ENCODE measurements at regions not wholly inside any gene's neighbourhood (a gene's known extent, or its start where the extent isn't known, plus 50 kb on each side); places are given as distances from the start of the nearest gene placed in this dataset.

DNA sequence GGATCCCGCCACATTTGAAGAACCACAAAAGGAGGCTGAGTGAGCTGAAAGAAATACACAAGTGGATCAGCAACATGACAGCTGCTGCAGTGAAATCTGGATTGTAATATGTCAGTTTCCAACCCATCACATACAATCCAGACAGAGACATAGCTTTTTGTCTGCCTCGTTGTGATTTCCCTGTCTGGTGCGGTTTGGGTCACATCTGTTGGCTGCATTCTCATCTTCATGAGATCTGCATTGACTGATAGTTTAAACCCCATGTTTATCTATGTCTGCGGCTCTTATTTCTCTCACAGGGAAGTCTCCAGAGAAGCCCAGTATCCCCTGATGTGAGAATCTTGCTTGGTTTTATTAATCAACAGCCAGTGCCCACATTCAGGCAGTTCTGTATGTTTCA is 403.1 kb upstream of the ZNF608 start:
- DNase-seq: no peak

DNA sequence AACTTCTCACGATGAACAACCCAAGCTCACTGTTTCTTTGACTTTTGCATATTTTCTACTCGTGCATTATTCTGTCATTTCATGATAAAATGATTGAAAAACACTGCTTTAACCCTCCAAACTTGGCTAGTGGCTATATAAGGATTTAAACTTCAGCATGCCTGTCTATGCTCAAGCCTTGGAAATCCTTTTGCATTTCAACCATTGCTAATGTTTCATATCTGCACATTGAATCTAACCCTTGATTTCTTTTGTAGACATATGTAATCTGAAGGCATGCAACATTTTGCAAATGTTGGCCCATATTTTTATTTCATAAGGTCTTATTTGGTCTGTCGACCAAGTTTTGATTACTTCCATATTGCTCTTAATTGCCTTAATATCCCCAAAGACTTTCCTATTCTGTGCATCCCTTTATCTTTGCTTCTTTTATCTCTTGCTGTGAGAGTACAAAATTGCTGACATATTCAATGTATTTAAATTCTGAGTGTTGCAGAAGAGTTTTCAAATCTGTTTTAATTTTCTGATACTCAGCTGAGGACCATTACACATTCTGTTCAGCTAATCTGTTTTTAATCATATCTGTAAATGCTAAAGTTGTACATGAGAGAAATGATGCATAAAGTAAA is 403.7 kb upstream of the ZNF608 start:
- DNase-seq: no peak

GRCh38 chr5:125151150-125151900 is 404.9 kb upstream of the ZNF608 start:
- no peak for DNase-seq

DNA sequence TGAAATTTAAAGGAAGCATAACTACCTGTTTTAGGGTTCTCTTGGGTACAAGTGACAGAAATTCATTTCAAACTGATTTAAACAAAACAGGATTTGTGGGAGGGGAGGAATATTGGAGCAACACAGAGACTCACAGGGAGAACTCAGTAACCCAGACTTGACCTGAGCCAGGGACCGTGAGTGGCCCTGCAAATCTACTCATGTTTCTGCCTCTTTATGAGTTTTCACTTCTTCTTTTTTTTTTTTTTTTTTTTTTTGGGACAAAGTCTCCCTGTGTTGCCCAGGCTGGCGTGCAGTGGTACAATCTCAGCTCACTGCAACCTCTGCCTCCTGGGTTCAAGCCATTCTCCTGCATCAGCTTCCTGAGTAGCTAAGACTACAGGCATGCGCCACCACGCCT is 405.6 kb upstream of the ZNF608 start:
- no peak for DNase-seq

DNA sequence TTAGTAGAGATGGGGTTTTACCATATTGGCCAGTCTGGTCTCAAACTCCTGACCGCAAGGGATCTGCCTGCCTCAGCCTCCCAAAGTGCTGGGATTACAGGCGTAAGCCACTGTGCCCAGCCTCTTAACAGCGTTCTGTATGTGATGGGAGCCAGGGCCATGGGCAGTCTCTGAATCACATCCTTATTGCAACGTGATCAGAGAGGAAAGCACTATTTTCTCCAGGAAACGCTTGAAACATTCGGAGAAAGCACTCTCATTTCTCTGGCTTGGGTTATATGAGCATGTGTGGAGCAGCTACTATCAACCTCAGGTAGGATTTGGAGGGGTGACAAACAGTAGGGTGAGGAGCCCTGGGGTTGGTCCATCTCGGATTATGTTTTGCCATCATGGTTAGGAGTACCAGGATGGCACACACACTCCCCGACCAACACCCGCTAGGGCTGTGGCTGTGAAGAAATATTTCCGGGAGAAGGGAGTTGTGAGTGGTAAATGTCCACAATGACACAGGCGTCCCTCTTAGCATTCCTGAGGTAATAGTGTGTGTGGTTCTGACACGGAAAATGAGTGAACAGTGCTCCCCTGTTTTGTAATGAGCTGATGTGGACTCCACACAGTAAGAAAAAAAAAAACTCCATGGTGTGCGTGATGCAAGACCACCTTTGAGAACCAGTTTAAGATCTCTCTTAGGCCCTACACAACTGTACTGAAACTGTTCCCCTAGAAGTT is 406.2 kb upstream of the ZNF608 start:
- DNase-seq: no peak

GRCh38 chr5:125153231-125153630 is 406.8 kb upstream of the ZNF608 start:
- no peak for DNase-seq

DNA sequence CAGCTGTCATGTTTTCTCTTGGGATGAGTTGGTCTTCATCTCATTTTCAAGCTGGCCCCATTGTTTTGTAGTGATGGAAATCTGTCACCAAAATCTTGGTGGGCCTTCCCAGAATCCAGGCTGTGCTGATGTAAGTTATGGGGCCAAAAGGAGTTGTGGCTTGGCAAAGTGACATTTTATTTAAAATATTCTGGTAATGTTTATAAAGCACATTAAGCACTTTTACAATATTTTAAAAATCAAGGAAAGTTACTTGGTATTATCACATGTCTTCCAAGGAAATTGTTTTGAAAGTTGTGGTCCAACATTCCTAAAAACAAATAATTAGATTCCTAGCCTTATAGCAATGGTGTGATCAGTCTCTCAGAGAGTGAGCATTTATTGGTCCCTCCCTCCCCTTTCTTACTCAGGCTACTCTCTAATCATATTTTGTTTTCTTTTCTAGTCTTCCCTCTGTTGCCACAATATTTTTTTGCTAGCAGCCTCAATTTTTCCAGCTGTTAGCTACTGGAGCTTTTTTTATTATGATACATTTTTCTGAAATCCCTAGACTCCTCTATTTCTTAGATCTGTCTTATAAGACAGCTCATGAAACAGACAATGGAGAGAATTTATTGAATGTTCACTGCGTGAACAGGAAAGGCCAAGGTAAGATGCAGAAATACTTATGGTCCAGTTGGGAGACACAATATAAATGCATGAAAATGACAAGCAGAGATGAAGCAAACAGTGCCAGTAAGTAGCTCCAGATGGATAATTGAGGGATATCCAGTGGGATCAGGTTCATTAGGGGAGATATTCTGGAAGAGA is 408.1 kb upstream of the ZNF608 start:
- DNase-seq: no peak

- no peak for DNase-seq
These were observed 414.5 kb upstream of the ZNF608 start for GRCh38 chr5:125160787-125161502.

GRCh38 chr5:125162714-125163113 is 416.3 kb upstream of the ZNF608 start:
- DNase-seq: no peak

DNA sequence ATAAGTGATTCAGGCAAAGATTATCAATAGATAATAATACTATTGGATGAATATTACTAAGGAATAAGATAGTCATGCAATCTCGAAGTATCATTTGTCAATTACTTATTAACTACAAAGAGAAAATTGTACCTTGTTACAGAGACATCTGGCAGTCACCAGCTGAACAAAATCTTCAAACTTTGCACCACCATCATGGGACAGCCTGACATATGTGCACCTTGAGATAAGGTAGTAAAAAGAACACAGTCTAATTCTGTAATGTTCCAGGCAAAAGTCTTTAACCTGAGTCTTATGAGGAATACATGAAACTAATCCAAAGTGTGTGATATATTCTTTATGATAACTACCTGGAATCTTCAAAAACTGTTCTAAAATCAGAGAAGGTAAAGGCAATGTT is 423.0 kb upstream of the ZNF608 start:
- no peak for DNase-seq

DNA sequence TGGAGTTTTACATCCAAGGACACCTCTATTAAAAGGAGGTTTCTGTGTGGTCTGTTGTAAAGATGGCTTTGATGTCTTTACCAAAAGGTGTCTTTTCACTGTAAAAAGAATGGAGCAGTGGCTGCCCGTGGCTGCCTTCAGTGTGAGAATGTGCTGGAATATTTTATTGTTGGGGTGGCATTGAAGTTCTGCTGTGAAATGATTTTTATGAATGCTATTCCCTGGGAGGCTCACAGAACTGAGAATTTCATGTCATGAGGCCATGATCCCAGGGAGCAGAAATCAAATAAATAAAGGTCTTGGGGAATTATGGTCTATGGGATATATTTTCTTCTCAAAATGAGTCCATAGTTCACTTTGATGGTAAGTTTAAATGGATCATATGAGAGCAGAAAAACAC is 425.2 kb upstream of the ZNF608 start:
- DNase-seq: no peak

- no peak for DNase-seq
These were observed 429.0 kb upstream of the ZNF608 start for GRCh38 chr5:125175348-125176004.

DNA sequence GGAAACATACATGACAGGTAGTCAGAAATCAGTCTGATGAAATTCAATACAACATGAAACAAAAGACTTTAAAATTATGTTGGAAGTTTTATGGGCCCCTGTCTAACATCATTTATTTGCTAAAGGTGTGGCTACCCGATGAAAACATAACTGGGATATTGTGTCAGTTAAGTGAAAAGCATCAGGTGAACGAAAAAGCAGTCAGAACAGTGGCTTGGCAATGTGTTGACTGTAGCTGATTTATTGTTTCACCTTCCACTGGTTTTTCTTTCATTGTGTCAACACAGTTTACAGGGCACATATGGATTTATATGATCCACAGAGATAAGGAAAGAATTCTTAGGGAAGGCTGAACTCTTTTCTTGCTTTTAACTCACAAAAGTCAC is 429.6 kb upstream of the ZNF608 start:
- no peak for DNase-seq

- DNase-seq: no peak
These were observed 430.9 kb upstream of the ZNF608 start for GRCh38 chr5:125177340-125177739.

- no peak for DNase-seq
These were observed 433.2 kb upstream of the ZNF608 start for GRCh38 chr5:125179612-125180011.

DNA sequence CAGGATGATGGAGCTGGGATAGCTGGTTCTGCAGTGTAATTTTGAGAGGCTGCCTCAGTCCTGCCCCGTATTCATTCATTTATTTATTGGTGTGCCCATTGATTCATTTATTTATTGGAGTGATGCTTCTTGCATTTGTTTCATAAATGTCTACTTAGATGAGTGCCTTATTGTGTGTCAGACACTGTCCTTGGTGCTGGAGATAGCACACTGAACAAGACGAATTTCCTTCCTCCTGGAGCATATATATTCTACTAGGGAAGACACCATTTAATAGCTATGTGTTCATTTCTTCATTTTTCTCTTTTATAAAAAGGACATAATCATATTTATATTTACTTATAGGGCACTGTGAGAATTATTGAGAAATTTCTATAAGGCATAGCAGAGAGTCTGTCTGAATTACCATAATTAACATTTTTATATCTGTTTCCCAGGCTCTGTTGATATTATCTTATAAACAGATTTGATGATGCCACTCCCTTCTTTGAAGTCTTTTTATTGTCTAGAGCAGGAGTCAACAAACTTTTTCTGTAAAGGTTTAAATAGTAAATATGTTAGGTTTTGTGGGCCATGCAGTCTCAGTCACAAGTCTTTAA is 433.9 kb upstream of the ZNF608 start:
- DNase-seq: no peak

GRCh38 chr5:125181159-125181558 is 434.7 kb upstream of the ZNF608 start:
- no peak for DNase-seq

DNA sequence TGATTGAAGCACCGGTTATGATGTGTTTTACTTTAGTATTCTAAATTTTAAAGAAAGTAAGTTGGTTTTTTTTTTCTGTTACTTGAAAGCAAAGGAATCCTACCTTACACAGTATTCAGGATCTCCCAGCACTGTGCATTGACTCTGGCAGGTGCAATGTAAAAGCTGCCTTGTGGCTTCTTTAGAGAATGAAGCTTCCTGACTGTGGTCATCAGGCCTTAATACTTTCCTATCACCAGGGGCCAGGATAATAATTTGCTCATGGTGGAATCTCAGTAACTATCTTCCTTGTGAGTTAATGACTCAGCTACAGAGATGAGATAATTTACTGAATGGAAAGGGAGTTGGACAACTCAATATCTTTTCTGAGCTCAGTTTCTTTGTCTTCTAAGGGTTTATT is 435.5 kb upstream of the ZNF608 start:
- no peak for DNase-seq

DNA sequence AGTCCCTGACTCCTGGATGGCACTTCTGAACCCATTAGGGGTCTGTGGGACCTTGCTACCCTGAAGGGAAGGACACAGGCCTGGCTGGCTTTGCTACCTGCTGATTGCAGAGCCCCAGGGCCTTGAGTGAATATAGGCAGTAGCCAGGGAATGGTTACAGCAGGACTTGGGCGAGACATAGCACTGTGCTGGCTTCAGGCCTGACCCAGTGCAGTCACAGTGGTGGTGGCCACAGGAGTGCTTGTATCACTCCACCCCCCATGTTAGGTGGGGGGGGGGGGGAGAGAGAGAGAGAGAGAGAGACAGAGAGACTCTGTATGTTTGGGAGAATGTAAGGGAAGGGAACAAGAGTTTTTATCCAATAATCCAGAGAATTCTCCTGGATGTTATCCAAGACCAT is 439.3 kb upstream of the ZNF608 start:
- DNase-seq: no peak

DNA sequence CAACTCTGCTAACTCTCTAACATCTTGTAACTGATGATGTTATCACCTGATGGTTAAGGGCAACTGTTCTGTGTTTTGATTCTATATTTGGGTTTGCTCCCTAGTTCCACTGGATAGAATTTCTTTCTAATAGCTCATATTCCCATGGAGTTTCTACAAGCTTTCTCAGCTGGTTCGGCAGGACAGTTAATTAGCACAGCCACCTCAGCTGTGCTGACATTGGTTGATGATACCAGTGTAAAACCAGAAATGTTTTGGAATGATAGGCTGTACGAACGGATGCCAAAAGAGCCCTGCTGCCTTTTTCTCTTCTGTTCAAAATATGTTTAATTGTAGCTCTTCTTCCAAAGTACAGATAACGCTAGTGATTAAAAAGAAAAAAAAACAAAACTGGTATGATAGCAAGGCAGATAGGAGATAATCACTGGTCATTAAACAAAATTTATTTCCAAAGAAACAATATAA is 440.5 kb upstream of the ZNF608 start:
- DNase-seq: no peak

DNA sequence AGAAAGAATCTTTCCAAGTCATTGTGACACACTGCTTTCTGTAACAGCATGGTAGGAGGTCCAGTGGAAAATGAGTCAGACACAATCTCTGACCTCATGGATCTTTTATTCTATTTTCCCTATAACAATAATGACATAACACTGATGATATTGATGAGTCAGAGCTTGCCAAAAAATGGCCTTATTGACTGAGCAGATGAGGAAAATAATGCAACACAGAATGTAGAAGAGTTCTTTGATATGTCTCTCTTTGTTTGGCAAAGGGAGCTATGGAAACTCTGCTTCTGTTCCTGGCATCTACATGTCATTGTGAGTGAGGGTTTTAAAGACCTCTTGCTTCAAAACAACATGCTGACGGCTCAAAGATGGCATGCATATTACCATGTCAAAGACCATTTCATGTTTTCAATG is 443.1 kb upstream of the ZNF608 start:
- no peak for DNase-seq
